Stimulated activated memory B cell treated with anti-CD40 and anti-IgM and Interleukin-4, amounts not matched to agents 10 μg/mL and 1 μg/mL and 100 μg/mL, for 72 hours (primary cell): ENCODE measurements at regions not wholly inside any gene's neighbourhood (a gene's known extent, or its start where the extent isn't known, plus 50 kb on each side); places are given as distances from the start of the nearest gene placed in this dataset.

Source experiments
- ATAC-seq: fragments of 150-1000 bp; cut with Tn5 transposase; 2 replicates; pipeline ENCODE4 v1.10.0; 2021
- H3K27ac Mint-ChIP-seq: one replicate; pipeline ENCODE4 v1.8.0; 2022; ENCODE audit warnings: mild to moderate bottlenecking, mixed read lengths
- H3K27me3 Mint-ChIP-seq: one replicate; pipeline ENCODE4 v1.8.0; 2022; ENCODE audit warnings: mixed read lengths
- H3K36me3 Mint-ChIP-seq: one replicate; pipeline ENCODE4 v1.8.0; 2022; ENCODE audit warnings: mixed read lengths
- H3K4me1 Mint-ChIP-seq: one replicate; pipeline ENCODE4 v1.8.0; 2022; ENCODE audit warnings: mixed read lengths
- H3K4me3 Mint-ChIP-seq: one replicate; pipeline ENCODE4 v1.8.0; 2022; ENCODE audit warnings: mild to moderate bottlenecking, moderate library complexity, mixed read lengths
- H3K9me3 Mint-ChIP-seq: one replicate; pipeline ENCODE4 v1.8.0; 2022; ENCODE audit warnings: mixed read lengths

DNA sequence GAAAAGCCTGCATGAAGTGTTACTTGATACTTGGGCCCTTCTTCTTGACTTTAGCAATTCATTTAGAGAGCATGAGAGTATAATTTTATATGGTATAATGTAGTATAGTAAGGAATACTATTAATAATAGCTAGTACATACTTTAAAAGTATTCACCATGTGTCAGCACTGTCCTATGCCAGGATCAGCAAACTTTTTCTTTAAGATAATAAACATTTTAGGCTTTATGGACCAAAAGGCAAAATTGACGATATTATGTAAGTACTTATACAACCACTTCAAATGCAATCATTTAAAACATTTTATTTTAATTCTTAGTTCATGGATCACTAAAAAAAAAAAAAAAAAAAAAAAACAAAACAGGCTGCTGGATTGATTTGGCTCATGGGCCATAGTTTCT is 163.9 kb downstream of the IBTK start:
- Mint-ChIP-seq H3K36me3 (no peaks in the 10 kb centered on the region), H3K9me3 (no peaks in the 10 kb centered on the region), H3K27ac (no peak overlapping the region), H3K4me3 (no peak overlapping the region), H3K27me3 (no peaks in the 10 kb centered on the region), H3K4me1 (no peaks in the 10 kb centered on the region)
- no peak for ATAC-seq

- Mint-ChIP-seq H3K9me3 (no peaks in the 10 kb centered on the region), H3K36me3 (no peaks in the 10 kb centered on the region), H3K27me3 (no peaks in the 10 kb centered on the region), H3K27ac (no peak overlapping the region), H3K4me1 (no peaks in the 10 kb centered on the region), H3K4me3 (no peak overlapping the region)
- no peak for ATAC-seq
Observed at GRCh38 chr6:82080767-82081166, 166.8 kb downstream of the IBTK start.

DNA sequence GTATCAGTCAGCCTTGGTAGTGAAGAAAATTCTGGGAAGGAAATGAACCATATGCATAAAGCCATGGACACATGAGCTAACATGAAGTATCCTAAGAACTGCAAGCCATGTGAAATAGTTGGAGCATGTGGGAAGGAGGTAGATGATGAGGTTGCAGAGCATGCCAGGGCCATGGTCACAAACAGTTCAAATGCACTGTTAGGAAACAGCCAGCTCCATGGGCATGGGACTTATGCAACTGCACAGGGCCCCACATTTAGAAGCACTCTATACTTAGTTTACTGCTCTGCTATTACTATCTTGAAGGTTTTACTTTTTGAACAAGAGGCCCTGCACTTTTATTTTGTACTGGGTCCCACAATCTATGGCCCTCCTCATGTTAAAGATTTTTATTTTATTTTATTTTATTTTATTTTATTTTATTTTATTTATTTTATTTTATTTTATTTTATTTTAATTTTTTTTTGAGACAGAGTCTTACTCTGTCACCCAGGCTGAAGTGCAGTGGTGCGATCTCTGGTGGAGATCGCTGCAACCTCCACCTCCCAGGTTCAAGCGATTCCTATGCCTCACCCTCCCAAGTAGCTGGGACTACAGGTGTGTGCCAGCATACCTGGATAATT is 169.1 kb downstream of the IBTK start:
- ATAC-seq, result no peak
- H3K9me3 Mint-ChIP-seq, result no peaks in the 10 kb centered on the region
- no peak overlapping the region for H3K27ac Mint-ChIP-seq
- no peaks in the 10 kb centered on the region for H3K4me1 Mint-ChIP-seq
- H3K4me3 Mint-ChIP-seq, result no peak overlapping the region
- H3K36me3 Mint-ChIP-seq, result no peaks in the 10 kb centered on the region
- no peaks in the 10 kb centered on the region for H3K27me3 Mint-ChIP-seq

- Mint-ChIP-seq H3K27me3 (no peaks in the 10 kb centered on the region), H3K4me1 (no peaks in the 10 kb centered on the region)
- ATAC-seq, result no peak
Observed at GRCh38 chr6:82076916-82077315, 170.6 kb downstream of the IBTK start.

DNA sequence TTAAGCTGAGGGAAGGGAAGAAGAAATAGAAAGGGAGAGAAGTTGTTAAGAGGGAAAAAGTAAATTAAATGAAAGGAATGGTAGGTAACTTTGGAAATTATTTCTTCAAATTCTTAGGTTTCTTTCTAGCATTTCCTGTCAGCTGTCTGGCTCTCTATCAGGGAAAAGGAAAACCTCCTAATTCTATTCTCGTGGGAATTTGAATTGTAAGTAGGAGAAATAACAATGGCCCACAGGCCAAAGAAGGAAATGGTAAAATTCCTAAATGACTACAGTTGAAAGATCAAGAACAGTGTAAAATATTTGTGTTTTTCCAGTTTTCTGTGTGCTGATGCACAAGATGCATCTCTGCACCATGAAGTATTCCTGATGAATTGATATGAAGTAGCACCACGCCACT is 173.0 kb downstream of the IBTK start:
- Mint-ChIP-seq H3K27me3 (no peaks in the 10 kb centered on the region), H3K27ac (no peak overlapping the region), H3K36me3 (no peaks in the 10 kb centered on the region), H3K9me3 (no peaks in the 10 kb centered on the region), H3K4me1 (no peaks in the 10 kb centered on the region), H3K4me3 (no peak overlapping the region)
- ATAC-seq, result no peak

More at GRCh38 chr6:82076916-82077315, 170.6 kb downstream of the IBTK start:
- Mint-ChIP-seq H3K36me3 (no peaks in the 10 kb centered on the region), H3K27ac (no peak overlapping the region), H3K4me3 (no peak overlapping the region), H3K9me3 (no peaks in the 10 kb centered on the region)

- Mint-ChIP-seq H3K4me3 (no peak overlapping the region), H3K4me1 (no peaks in the 10 kb centered on the region), H3K36me3 (no peaks in the 10 kb centered on the region), H3K27me3 (no peaks in the 10 kb centered on the region), H3K9me3 (no peaks in the 10 kb centered on the region), H3K27ac (no peak overlapping the region)
- no peak for ATAC-seq
Observed at GRCh38 chr6:82073484-82073883, 174.1 kb downstream of the IBTK start.

DNA sequence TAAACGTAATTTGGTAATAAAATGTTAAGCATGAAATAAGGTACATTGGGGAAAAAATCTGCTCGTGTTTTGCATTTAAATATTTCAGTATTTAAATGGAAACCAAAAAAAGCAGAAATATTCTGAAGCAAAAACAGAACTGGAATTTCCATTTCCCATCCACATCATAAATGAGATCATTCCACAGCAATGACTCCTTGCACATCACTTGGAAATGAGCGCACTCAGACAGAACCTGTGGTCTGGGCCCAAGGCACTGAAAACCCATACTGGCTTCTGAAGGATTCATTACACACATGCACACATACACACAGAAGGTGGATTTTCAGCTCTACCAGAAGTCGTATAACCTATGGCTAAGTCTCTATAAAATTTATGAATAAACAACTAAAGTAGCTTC is 174.8 kb downstream of the IBTK start:
- ATAC-seq, result no peak
- Mint-ChIP-seq H3K27ac (no peak overlapping the region), H3K27me3 (no peaks in the 10 kb centered on the region), H3K4me3 (no peak overlapping the region), H3K36me3 (no peaks in the 10 kb centered on the region), H3K9me3 (no peaks in the 10 kb centered on the region), H3K4me1 (no peaks in the 10 kb centered on the region)

- Mint-ChIP-seq H3K4me3 (no peak overlapping the region), H3K27me3 (no peaks in the 10 kb centered on the region), H3K27ac (no peak overlapping the region), H3K36me3 (no peaks in the 10 kb centered on the region), H3K9me3 (no peaks in the 10 kb centered on the region), H3K4me1 (no peaks in the 10 kb centered on the region)
- no peak for ATAC-seq
Observed at GRCh38 chr6:82072121-82072521, 175.4 kb downstream of the IBTK start.

GRCh38 chr6:82068721-82069120 is 178.8 kb downstream of the IBTK start:
- Mint-ChIP-seq H3K4me3 (no peak overlapping the region), H3K27me3 (no peaks in the 10 kb centered on the region), H3K4me1 (no peaks in the 10 kb centered on the region), H3K36me3 (no peaks in the 10 kb centered on the region), H3K27ac (no peak overlapping the region), H3K9me3 (no peaks in the 10 kb centered on the region)
- ATAC-seq, result no peak

DNA sequence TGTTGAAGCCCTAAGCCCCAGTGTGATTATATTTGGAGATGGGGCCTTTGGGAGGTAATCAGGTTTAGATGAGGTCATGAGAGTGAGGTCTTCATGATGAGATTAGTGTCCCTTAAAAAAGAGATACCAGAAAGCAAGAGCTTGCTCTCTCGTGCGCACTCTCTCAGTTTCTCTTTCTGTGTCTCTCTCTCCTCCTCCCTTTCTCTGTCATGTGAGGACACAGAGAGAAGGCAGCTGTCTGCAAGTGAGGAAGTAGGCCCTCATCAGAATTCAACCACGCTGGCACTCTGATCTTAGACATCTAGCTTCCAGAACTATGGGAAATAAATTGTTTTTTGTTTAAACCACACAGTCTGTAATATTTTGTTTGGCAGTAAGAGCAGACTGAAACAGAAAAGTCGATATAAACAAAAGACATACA is 180.5 kb downstream of the IBTK start:
- Mint-ChIP-seq H3K27me3 (no peaks in the 10 kb centered on the region), H3K4me1 (no peaks in the 10 kb centered on the region), H3K36me3 (no peaks in the 10 kb centered on the region), H3K9me3 (no peaks in the 10 kb centered on the region), H3K27ac (no peak overlapping the region), H3K4me3 (no peak overlapping the region)
- ATAC-seq, result peak; percentile 57

GRCh38 chr6:82066196-82066595 is 181.3 kb downstream of the IBTK start:
- no peak overlapping the region for H3K4me3 Mint-ChIP-seq
- H3K36me3 Mint-ChIP-seq, result no peaks in the 10 kb centered on the region
- no peak for ATAC-seq
- no peaks in the 10 kb centered on the region for H3K9me3 Mint-ChIP-seq
- H3K27me3 Mint-ChIP-seq, result no peaks in the 10 kb centered on the region
- no peak overlapping the region for H3K27ac Mint-ChIP-seq
- H3K4me1 Mint-ChIP-seq, result no peaks in the 10 kb centered on the region

GRCh38 chr6:82063574-82063973 is 184.0 kb downstream of the IBTK start:
- Mint-ChIP-seq H3K27ac (no peak overlapping the region), H3K27me3 (no peaks in the 10 kb centered on the region), H3K4me1 (no peaks in the 10 kb centered on the region), H3K4me3 (no peak overlapping the region), H3K9me3 (no peaks in the 10 kb centered on the region), H3K36me3 (no peaks in the 10 kb centered on the region)
- no peak for ATAC-seq

DNA sequence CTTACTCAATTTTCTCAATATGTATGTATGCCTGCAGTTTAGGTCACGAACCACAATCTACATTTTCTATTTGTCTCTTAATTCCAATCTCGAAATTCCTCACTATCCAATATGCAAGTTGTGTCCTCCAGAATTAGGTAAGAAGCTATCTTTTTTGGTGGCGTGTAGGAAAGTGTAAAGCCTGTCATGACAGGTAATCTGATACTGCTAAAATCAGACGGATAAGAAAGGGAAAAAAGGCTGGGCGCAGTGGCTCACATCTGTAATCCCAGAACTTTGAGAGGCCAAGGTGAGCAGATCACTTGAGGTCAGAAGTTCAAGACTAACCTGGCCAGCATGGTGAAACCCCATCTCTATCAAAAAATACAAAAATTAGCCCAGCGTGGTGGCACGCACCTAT is 185.3 kb downstream of the IBTK start:
- H3K9me3 Mint-ChIP-seq, result no peaks in the 10 kb centered on the region

GRCh38 chr6:82057846-82058554 is 189.5 kb downstream of the IBTK start:
- Mint-ChIP-seq H3K4me3 (no peak overlapping the region), H3K27ac (no peak overlapping the region), H3K9me3 (no peaks in the 10 kb centered on the region), H3K36me3 (no peaks in the 10 kb centered on the region), H3K27me3 (no peaks in the 10 kb centered on the region), H3K4me1 (no peaks in the 10 kb centered on the region)
- ATAC-seq, result no peak

More for the DNA sequence above, 185.3 kb downstream of the IBTK start:
- ATAC-seq, result no peak
- H3K36me3 Mint-ChIP-seq, result no peaks in the 10 kb centered on the region
- no peaks in the 10 kb centered on the region for H3K4me1 Mint-ChIP-seq
- H3K4me3 Mint-ChIP-seq, result no peak overlapping the region
- H3K27ac Mint-ChIP-seq, result no peak overlapping the region
- no peaks in the 10 kb centered on the region for H3K27me3 Mint-ChIP-seq

DNA sequence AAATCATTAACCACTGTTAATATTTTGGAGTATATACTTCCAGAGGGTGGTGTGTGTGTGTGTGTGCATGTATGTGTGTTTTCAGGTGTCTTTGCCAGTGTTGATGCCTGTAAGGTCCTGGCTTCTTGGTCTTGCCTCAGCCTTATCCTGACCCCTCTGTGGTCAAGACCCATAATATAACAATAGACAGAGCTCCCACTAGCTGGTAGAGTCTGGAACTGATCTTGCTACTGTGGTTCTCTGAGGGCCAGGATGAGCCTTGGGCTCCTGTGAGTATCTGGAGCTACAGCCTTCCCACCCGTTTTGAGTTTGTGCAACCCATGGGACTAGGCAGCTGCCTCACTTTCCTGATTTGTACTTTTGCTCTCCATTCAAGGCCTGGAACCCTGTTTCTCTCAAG is 191.0 kb downstream of the IBTK start:
- Mint-ChIP-seq H3K36me3 (no peaks in the 10 kb centered on the region), H3K4me3 (no peak overlapping the region), H3K9me3 (no peaks in the 10 kb centered on the region), H3K4me1 (no peaks in the 10 kb centered on the region), H3K27me3 (no peaks in the 10 kb centered on the region), H3K27ac (no peak overlapping the region)
- no peak for ATAC-seq

- Mint-ChIP-seq H3K27me3 (no peaks in the 10 kb centered on the region), H3K36me3 (no peaks in the 10 kb centered on the region), H3K9me3 (no peaks in the 10 kb centered on the region), H3K27ac (no peak overlapping the region), H3K4me1 (no peaks in the 10 kb centered on the region), H3K4me3 (no peak overlapping the region)
- no peak for ATAC-seq
Observed at GRCh38 chr6:82045965-82046756, 201.4 kb downstream of the IBTK start.
